DOHH2 (cell line): ENCODE measurements at regions not wholly inside any gene's neighbourhood (a gene's known extent, or its start where the extent isn't known, plus 50 kb on each side); places are given as distances from the start of the nearest gene placed in this dataset.
"Not testable (repeated sequence)": the region's sequence is repeated elsewhere in the genome, so short reads cannot be mapped to it uniquely, and the experiment has no call there.

Source experiments
- H3F3A ChIP-seq: fragments of 200-600 bp; sonication (generic), shearing (Covaris generic); 2 replicates; pipeline ENCODE4 v1.6.0; 2016; ENCODE audit warnings: antibody characterized with exemption, mild to moderate bottlenecking; ENCODE audit not compliant: control insufficient read depth, insufficient read depth
- H3K27ac ChIP-seq: fragments of 200-600 bp; sonication (generic); 2 replicates; pipeline ENCODE4 v1.5.1; 2014; ENCODE audit warnings: low read depth, mild to moderate bottlenecking, low read length, moderate library complexity
- H3K27me3 ChIP-seq: fragments of 200-600 bp; sonication (generic); 2 replicates; pipeline ENCODE4 v1.6.1; 2014; ENCODE audit warnings: mild to moderate bottlenecking, low read length, mixed read lengths; ENCODE audit not compliant: control insufficient read depth
- H3K36me3 ChIP-seq: fragments of 200-600 bp; sonication (generic); 2 replicates; pipeline ENCODE4 v1.6.1; 2014; ENCODE audit warnings: mild to moderate bottlenecking, low read length, moderate library complexity, mixed read lengths; ENCODE audit not compliant: control insufficient read depth
- H3K4me1 ChIP-seq: fragments of 200-600 bp; sonication (generic); 2 replicates; pipeline ENCODE4 v1.6.1; 2014; ENCODE audit warnings: mild to moderate bottlenecking, low read length, mixed read lengths; ENCODE audit not compliant: control insufficient read depth
- H3K4me2 ChIP-seq: fragments of 200-600 bp; sonication (generic); 2 replicates; pipeline ENCODE4 v1.6.0; 2014; ENCODE audit warnings: mild to moderate bottlenecking, low read length, moderate library complexity
- H3K4me3 ChIP-seq: fragments of 200-600 bp; sonication (generic); 2 replicates; pipeline ENCODE4 v1.5.1; 2014; ENCODE audit warnings: mild to moderate bottlenecking, low read length, mixed read lengths
- H3K79me2 ChIP-seq: fragments of 200-600 bp; sonication (generic); 2 replicates; pipeline ENCODE4 v1.6.1; 2014; ENCODE audit warnings: mild to moderate bottlenecking, low read length, mixed read lengths; ENCODE audit not compliant: control insufficient read depth
- H3K9me2 ChIP-seq: fragments of 200-600 bp; sonication (generic); replicated peaks from 2 replicates; pipeline ENCODE4 v1.6.1; 2014; ENCODE audit warnings: mild to moderate bottlenecking, low read length, mixed read lengths; ENCODE audit not compliant: control insufficient read depth
- H3K9me3 ChIP-seq: fragments of 200-600 bp; sonication (generic); 2 replicates; pipeline ENCODE4 v1.6.1; 2014; ENCODE audit warnings: antibody characterized with exemption, low read length, mixed read lengths; ENCODE audit not compliant: control insufficient read depth, insufficient read depth
- H4K20me1 ChIP-seq: fragments of 200-600 bp; sonication (generic); 2 replicates; pipeline ENCODE4 v1.6.0; 2014; ENCODE audit warnings: low read depth, mild to moderate bottlenecking, antibody characterized with exemption, low read length, moderate library complexity; ENCODE audit not compliant: control insufficient read depth, insufficient read depth
- EZH2phosphoT487 ChIP-seq: fragments of 200-600 bp; sonication (generic); IDR thresholded peaks from 2 replicates; pipeline ENCODE4 v1.6.1; 2017; ENCODE audit warnings: borderline replicate concordance, mild to moderate bottlenecking, antibody characterized with exemption, low read length, moderate library complexity, mixed read lengths
- TF ChIP-seq, protein P1 (sequence below): fragments of 200-600 bp; sonication (generic); IDR thresholded peaks from one replicate; pipeline ENCODE4 v1.5.1; 2014; ENCODE audit warnings: antibody characterized with exemption, mild to moderate bottlenecking, low read depth, low read length; ENCODE audit not compliant: poor library complexity, severe bottlenecking

DNA sequence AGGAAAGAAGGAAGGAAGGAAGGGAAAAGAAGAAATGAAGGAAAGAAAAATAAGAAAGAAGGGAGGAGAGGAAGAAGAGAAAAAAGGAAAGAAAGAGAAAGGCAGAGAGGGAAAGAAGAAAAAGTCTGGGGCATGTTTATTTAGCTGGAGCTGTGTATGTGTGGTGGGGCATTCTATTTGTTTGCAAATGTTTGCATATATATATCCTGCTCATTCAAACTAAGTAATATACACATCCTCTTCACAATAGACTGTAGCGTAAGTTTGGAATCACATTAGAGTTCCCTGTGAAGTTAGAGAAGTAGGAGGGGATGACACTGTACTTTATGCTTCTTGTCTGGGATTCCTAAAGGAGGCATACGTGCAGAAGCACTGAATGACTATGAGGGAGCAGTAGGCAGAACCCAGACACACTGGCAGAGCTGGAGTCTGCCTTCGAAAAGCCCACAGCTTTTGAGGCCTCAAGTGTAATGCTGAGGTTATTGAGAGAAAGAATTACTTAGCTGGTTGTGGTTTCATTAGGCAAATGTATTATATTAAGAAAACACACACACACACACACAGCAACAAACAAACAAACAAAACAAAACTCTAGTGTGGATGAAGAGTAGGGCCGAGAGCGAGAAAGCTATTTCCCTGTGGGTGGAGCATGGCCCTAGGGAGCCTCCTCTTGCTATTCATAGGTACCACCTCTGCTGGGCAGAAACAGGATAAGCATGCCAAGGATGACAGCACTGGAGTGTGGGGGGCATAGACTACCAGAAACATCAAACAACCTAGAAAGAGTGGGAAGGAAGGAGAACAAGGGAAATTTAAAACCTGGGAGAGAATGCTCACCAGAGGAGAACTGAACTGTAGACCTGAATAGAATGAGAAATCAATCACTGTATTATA, 905.1 kb upstream of the NXPH2 start:
- Histone ChIP-seq H3K79me2 (no peaks in the 10 kb centered on the region), H3K9me3 (no peaks in the 10 kb centered on the region), H3K27ac (no peak overlapping the region), H3K9me2 (no peaks in the 10 kb centered on the region), H3K4me3 (no peak overlapping the region), H4K20me1 (no peaks in the 10 kb centered on the region), H3K4me1 (no peaks in the 10 kb centered on the region), H3F3A (no peaks in the 10 kb centered on the region), H3K36me3 (no peaks in the 10 kb centered on the region), H3K4me2 (no peak overlapping the region), H3K27me3 (no peaks in the 10 kb centered on the region)
- TF ChIP-seq, protein P1, sequence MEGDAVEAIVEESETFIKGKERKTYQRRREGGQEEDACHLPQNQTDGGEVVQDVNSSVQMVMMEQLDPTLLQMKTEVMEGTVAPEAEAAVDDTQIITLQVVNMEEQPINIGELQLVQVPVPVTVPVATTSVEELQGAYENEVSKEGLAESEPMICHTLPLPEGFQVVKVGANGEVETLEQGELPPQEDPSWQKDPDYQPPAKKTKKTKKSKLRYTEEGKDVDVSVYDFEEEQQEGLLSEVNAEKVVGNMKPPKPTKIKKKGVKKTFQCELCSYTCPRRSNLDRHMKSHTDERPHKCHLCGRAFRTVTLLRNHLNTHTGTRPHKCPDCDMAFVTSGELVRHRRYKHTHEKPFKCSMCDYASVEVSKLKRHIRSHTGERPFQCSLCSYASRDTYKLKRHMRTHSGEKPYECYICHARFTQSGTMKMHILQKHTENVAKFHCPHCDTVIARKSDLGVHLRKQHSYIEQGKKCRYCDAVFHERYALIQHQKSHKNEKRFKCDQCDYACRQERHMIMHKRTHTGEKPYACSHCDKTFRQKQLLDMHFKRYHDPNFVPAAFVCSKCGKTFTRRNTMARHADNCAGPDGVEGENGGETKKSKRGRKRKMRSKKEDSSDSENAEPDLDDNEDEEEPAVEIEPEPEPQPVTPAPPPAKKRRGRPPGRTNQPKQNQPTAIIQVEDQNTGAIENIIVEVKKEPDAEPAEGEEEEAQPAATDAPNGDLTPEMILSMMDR, result no peak
- no peak for TF ChIP-seq EZH2phosphoT487

DNA sequence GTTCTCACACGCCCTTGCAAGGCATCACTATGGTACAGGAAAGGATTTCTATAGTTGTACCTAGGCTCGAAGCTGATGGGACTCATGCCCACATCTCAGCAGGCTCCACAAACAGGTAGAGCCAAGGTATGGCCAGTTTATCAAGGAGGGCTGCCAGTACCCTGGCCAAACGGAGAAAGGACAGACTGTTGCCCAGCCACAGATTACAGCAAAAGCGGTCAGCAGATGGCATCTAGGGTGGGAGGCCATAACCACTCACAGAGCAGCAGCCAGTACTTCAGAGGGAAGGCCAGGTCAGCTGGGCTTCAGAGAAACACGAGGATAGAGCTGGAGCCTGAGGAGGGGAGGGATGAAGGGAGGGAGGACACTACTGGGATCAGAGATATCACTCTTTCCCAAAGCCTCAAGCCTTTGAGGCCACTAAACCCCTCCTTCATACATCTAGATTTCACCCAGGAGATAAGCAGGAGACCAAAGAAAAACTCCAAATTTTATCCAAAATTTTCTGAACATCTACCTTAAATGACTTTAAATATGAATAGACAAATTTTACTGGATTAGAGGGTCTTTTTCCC, 904.2 kb upstream of the NXPH2 start:
- H3K36me3 ChIP-seq, result no peaks in the 10 kb centered on the region
- H4K20me1 ChIP-seq, result no peaks in the 10 kb centered on the region
- no peaks in the 10 kb centered on the region for H3F3A ChIP-seq
- H3K4me3 ChIP-seq, result no peak overlapping the region
- H3K4me2 ChIP-seq, result no peak overlapping the region
- no peaks in the 10 kb centered on the region for H3K9me3 ChIP-seq
- no peaks in the 10 kb centered on the region for H3K4me1 ChIP-seq
- TF ChIP-seq, protein P1, result no peak
- no peak for TF ChIP-seq EZH2phosphoT487
- H3K27me3 ChIP-seq, result no peaks in the 10 kb centered on the region
- no peaks in the 10 kb centered on the region for H3K9me2 ChIP-seq
- H3K27ac ChIP-seq, result no peak overlapping the region
- H3K79me2 ChIP-seq, result no peaks in the 10 kb centered on the region

DNA sequence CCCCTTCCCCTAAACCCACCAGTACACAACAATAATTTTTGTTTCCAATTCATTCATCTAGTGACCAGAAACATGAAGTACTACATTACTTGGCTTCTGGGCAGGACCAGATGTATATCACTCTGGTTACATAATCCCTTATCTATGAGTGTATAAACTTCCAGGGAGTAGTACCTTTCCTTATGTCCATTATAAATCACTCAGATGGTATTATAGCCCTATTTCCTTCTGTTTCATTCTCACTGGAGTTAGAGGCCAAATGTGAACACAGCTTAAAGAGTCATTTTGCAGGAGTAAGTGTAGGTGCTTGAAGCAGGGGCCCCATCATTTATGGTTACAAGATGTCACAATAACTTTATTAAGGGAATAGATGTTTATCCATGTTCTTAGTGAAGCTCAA, 894.4 kb upstream of the NXPH2 start:
- no peaks in the 10 kb centered on the region for H3K79me2 ChIP-seq
- no peaks in the 10 kb centered on the region for H3K36me3 ChIP-seq
- no peaks in the 10 kb centered on the region for H3K9me3 ChIP-seq
- no peaks in the 10 kb centered on the region for H4K20me1 ChIP-seq
- no peaks in the 10 kb centered on the region for H3K9me2 ChIP-seq
- H3K27ac ChIP-seq, result no peak overlapping the region
- H3K27me3 ChIP-seq, result no peaks in the 10 kb centered on the region
- TF ChIP-seq EZH2phosphoT487, result no peak
- TF ChIP-seq, protein P1, result no peak
- H3K4me3 ChIP-seq, result no peak overlapping the region
- H3K4me1 ChIP-seq, result no peaks in the 10 kb centered on the region
- H3F3A ChIP-seq, result no peaks in the 10 kb centered on the region
- no peak overlapping the region for H3K4me2 ChIP-seq

DNA sequence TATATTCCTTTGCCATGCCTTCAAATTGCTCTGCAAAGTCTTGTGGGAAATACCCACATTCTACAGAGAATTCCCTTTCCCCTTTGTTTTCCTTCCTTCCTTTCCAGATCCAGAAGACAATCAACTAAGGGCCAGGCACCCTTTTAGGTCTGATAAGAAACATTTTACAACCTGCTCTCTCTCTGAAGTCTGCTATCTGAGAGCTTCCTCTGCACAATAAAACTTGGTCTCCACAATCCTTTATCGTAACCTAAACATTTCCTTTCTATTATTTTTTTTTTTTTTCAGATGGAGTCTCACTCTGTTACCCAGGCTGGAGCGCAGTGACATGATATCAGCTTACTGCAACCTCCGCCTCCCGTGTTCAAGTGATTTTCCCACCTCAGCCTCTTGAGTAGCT, 893.3 kb upstream of the NXPH2 start:
- not testable (repeated sequence) for H3K27ac ChIP-seq, H3K79me2 ChIP-seq, H3K27me3 ChIP-seq, H3K9me2 ChIP-seq, H3F3A ChIP-seq, H3K4me2 ChIP-seq, H3K4me3 ChIP-seq, H3K4me1 ChIP-seq, H3K9me3 ChIP-seq, H4K20me1 ChIP-seq, H3K36me3 ChIP-seq
